Nephron progenitor cell (in vitro differentiated cells): ENCODE measurements at regions not wholly inside any gene's neighbourhood (a gene's known extent, or its start where the extent isn't known, plus 50 kb on each side); places are given as distances from the start of the nearest gene placed in this dataset.
"Not testable (repeated sequence)": the region's sequence is repeated elsewhere in the genome, so short reads cannot be mapped to it uniquely, and the experiment has no call there.

Experiments used
- DNase-seq: peaks from one replicate; pipeline ENCODE4 v3.0.0; 2021
- H3K27ac Mint-ChIP-seq: 2 replicates; pipeline ENCODE4 v1.8.0; 2021; ENCODE audit warnings: mild to moderate bottlenecking, moderate library complexity, mixed read lengths
- H3K27me3 Mint-ChIP-seq: 2 replicates; pipeline ENCODE4 v1.8.0; 2021; ENCODE audit warnings: mild to moderate bottlenecking, low read depth, mixed read lengths; ENCODE audit not compliant: poor library complexity
- H3K36me3 Mint-ChIP-seq: 2 replicates; pipeline ENCODE4 v1.8.0; 2021; ENCODE audit warnings: low read depth, mixed read lengths
- H3K4me1 Mint-ChIP-seq: 2 replicates; pipeline ENCODE4 v1.8.0; 2021; ENCODE audit warnings: mixed read lengths
- H3K4me3 Mint-ChIP-seq: 2 replicates; pipeline ENCODE4 v1.8.0; 2021; ENCODE audit warnings: mild to moderate bottlenecking, moderate library complexity, mixed read lengths
- H3K9me3 Mint-ChIP-seq: 2 replicates; pipeline ENCODE4 v1.8.0; 2021; ENCODE audit warnings: mild to moderate bottlenecking, moderate library complexity, mixed read lengths
- TF ChIP-seq, protein P1 (sequence below): fragments of 200-600 bp; sonication (generic); IDR thresholded peaks from 2 replicates; pipeline ENCODE4 v1.5.0; 2021; ENCODE audit warnings: antibody characterized with exemption

DNA sequence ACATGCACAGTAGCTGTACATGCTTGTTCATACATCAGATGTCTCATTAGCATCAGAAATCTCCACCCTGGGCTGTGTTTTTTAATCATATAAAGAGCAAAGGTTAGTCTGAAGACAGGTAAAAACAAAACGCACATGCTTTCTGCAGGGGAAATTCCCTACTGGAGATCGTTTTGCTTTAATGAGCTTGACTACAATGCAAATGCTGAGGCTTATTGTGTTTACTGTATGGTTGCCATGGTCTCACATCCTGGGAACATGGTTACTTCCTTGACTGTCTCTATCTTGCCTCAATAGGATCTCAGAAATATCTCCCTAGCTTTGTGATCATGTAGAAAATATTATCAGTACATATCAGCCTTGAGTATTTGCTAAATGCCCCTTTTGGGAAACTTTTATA is 336.5 kb upstream of the TFPI start:
- no peaks in the 10 kb centered on the region for H3K4me1 Mint-ChIP-seq
- H3K36me3 Mint-ChIP-seq = no peaks in the 10 kb centered on the region
- TF ChIP-seq, protein P1, sequence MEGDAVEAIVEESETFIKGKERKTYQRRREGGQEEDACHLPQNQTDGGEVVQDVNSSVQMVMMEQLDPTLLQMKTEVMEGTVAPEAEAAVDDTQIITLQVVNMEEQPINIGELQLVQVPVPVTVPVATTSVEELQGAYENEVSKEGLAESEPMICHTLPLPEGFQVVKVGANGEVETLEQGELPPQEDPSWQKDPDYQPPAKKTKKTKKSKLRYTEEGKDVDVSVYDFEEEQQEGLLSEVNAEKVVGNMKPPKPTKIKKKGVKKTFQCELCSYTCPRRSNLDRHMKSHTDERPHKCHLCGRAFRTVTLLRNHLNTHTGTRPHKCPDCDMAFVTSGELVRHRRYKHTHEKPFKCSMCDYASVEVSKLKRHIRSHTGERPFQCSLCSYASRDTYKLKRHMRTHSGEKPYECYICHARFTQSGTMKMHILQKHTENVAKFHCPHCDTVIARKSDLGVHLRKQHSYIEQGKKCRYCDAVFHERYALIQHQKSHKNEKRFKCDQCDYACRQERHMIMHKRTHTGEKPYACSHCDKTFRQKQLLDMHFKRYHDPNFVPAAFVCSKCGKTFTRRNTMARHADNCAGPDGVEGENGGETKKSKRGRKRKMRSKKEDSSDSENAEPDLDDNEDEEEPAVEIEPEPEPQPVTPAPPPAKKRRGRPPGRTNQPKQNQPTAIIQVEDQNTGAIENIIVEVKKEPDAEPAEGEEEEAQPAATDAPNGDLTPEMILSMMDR = no peak
- H3K4me3 Mint-ChIP-seq = no peak overlapping the region
- no peaks in the 10 kb centered on the region for H3K27me3 Mint-ChIP-seq
- DNase-seq = no peak
- H3K9me3 Mint-ChIP-seq = peaks cover 11% of the 10 kb centered on the region
- H3K27ac Mint-ChIP-seq = no peak overlapping the region

DNA sequence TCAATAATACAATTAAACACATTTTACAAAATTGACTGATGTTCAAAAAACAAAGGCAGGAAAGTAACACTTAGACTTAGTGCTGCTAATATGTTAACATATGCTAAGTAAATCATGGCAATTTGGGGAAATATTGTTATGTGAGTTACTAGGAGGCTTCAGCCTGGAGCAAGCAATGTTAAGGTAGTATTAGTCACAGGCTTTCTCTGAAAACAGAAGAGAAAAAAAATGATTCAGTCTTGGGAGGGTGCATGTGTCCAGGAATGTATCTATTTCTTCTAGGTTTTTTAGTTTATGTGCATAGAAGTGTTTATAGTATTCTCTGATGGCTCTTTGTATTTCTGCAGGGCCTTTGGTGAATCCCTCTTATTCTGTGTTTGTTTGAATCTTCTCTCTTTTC is 345.8 kb upstream of the TFPI start:
- peaks cover 8% of the 10 kb centered on the region for H3K9me3 Mint-ChIP-seq
- TF ChIP-seq, protein P1 = no peak
- H3K36me3 Mint-ChIP-seq = no peaks in the 10 kb centered on the region
- no peak overlapping the region for H3K27ac Mint-ChIP-seq
- no peaks in the 10 kb centered on the region for H3K27me3 Mint-ChIP-seq
- H3K4me1 Mint-ChIP-seq = no peaks in the 10 kb centered on the region
- DNase-seq = no peak
- H3K4me3 Mint-ChIP-seq = no peak overlapping the region

DNA sequence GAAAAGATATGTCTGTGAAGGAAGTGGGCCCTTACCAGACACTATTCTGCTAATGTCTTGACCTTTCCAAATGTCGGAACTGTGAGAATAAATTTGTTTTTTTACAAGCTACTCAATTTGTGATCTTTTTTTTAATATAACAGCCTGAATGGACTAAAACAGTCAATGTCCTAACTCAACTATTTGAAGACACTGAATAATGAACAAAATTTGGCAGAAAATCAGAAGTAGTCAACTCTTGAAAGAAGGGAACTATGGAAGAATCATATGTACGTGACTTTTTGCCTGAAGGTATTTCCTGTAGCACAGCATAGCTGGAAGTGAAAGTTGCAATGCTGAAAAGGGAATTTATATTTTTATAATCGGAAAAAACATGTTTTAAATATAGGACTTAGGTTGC is 351.8 kb upstream of the TFPI start:
- no peak for DNase-seq
- H3K27me3 Mint-ChIP-seq = no peaks in the 10 kb centered on the region
- H3K36me3 Mint-ChIP-seq = no peaks in the 10 kb centered on the region
- no peak overlapping the region for H3K27ac Mint-ChIP-seq
- no peak overlapping the region for H3K4me3 Mint-ChIP-seq
- TF ChIP-seq, protein P1 = no peak
- H3K9me3 Mint-ChIP-seq = peaks cover 8% of the 10 kb centered on the region
- no peaks in the 10 kb centered on the region for H3K4me1 Mint-ChIP-seq

DNA sequence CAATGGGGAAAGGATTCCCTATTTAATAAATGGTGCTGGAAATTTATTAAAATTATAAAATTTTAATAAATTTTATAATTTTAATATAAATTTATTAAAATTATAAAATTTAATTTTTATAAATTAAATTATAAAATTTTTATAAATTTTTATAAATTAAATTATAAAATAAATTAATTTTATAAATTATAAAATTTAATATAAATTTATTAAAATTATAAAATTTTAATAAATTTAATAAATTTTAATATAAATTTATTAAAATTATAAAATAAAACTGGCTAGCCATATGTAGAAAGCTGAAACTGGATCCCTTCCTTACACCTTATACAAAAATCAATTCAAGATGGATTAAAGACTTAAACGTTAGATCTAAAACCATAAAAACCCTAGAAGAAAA is 356.7 kb upstream of the TFPI start:
- DNase-seq, H3K27ac Mint-ChIP-seq, H3K4me1 Mint-ChIP-seq, H3K27me3 Mint-ChIP-seq, H3K4me3 Mint-ChIP-seq, H3K9me3 Mint-ChIP-seq, H3K36me3 Mint-ChIP-seq: not testable (repeated sequence)

DNA sequence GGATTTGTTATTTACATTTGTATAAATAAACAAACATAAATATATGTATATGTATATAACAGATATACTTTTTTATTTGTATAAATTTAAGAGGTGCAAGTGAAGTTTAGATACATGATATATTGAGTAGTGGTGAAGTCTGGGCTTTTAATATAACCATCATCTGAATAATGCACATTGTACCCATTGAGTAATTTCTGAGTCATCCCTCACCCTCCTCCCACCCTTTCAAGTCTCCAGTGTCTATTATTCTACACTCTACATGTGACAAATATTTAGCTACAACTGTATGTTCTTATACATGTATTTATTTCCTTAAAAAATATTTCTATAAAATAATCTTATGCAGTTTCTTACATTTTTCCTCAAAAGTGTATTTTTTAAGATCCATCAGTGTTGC is 358.7 kb upstream of the TFPI start:
- peaks cover 3% of the 10 kb centered on the region for H3K9me3 Mint-ChIP-seq
- H3K27ac Mint-ChIP-seq = no peak overlapping the region
- TF ChIP-seq, protein P1 = no peak
- no peaks in the 10 kb centered on the region for H3K27me3 Mint-ChIP-seq
- no peak for DNase-seq
- H3K36me3 Mint-ChIP-seq = no peaks in the 10 kb centered on the region
- H3K4me3 Mint-ChIP-seq = no peak overlapping the region
- no peaks in the 10 kb centered on the region for H3K4me1 Mint-ChIP-seq

DNA sequence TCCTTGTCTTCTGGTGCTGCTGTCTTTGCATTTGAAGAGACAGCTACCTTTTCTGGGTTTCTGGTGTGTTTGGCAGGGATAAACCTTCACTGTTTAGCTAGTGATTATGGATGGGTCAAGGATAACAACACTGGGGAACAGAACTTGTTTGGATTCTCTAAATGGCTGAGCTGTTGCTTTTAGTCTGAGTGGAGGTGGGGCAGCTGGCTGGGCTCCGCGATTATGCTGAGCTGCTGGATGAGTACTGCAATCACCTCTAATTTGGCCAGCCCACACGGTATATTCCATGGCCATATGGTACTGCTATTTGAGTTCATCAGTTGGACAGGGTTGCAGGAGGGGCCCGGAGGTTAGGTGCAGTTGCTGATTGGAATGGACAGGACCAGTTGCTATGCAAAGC is 361.6 kb upstream of the TFPI start:
- H3K27me3 Mint-ChIP-seq = no peaks in the 10 kb centered on the region
- no peak for DNase-seq
- H3K4me1 Mint-ChIP-seq = peaks cover 5% of the 10 kb centered on the region
- peak overlapping the region; percentile 48 for H3K27ac Mint-ChIP-seq
- H3K4me3 Mint-ChIP-seq = no peak overlapping the region
- H3K9me3 Mint-ChIP-seq = peaks cover 3% of the 10 kb centered on the region
- H3K36me3 Mint-ChIP-seq = no peaks in the 10 kb centered on the region
- TF ChIP-seq, protein P1 = no peak

DNA sequence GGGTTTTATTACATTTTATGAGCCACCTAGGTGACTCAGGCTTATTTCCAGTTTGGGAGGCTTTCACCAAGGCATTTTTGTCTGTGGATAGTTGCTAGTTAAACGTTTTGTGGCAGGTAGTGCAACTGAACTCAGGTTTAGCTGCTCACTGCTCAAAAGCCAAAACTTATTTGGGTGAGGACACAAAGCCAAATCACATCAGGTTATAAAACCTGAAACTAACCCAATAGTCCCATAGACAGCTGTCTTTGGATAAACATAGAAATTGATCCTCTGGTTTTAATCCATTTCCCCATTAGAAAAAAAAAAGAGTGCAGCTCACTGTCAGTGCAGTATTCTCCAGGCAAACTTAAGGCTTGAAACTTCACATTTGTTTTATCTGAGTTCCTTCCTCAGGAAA is 362.6 kb upstream of the TFPI start:
- peaks cover 5% of the 10 kb centered on the region for H3K4me1 Mint-ChIP-seq
- H3K27me3 Mint-ChIP-seq = no peaks in the 10 kb centered on the region
- no peak for DNase-seq
- H3K27ac Mint-ChIP-seq = no peak overlapping the region
- TF ChIP-seq, protein P1 = no peak
- H3K36me3 Mint-ChIP-seq = no peaks in the 10 kb centered on the region
- H3K4me3 Mint-ChIP-seq = no peak overlapping the region
- peaks cover 3% of the 10 kb centered on the region for H3K9me3 Mint-ChIP-seq
